Activated naive CD4-positive, alpha-beta T cell treated with anti-CD3 and anti-CD28 coated beads, Interleukin-2, amount 10 ng/mL, durations not matched to agents 7 days and 5 days (primary cell): ENCODE measurements at regions not wholly inside any gene's neighbourhood (a gene's known extent, or its start where the extent isn't known, plus 50 kb on each side); places are given as distances from the start of the nearest gene placed in this dataset.

Experiments used
- CTCF ChIA-PET: fragments of 350-600 bp; sonication (Branson Sonifier 250); formaldehyde crosslinking; loops from one replicate; lab custom pipeline; 2021; ENCODE audit warnings: antibody characterized with exemption; lab: Charles Lee
- DNase-seq: peaks from one replicate; pipeline ENCODE4 v3.0.0-alpha.2; 2020
- H3K27ac Mint-ChIP-seq: one replicate; pipeline ENCODE4 v1.8.0; 2021; ENCODE audit warnings: mild to moderate bottlenecking, moderate library complexity, mixed read lengths
- H3K27me3 Mint-ChIP-seq: one replicate; pipeline ENCODE4 v1.8.0; 2021; ENCODE audit warnings: mild to moderate bottlenecking, mixed read lengths
- H3K36me3 Mint-ChIP-seq: one replicate; pipeline ENCODE4 v1.8.0; 2021; ENCODE audit warnings: mixed read lengths
- H3K4me1 Mint-ChIP-seq: one replicate; pipeline ENCODE4 v1.8.0; 2021; ENCODE audit warnings: mixed read lengths
- H3K4me3 Mint-ChIP-seq: one replicate; pipeline ENCODE4 v1.8.0; 2021; ENCODE audit warnings: mild to moderate bottlenecking, moderate library complexity, mixed read lengths
- H3K9me3 Mint-ChIP-seq: one replicate; pipeline ENCODE4 v1.8.0; 2021; ENCODE audit warnings: mixed read lengths

GRCh38 chr11:109320595-109320994, 101.4 kb upstream of the C11orf87 start:
- no peaks in the 10 kb centered on the region for H3K27me3 Mint-ChIP-seq
- H3K4me3 Mint-ChIP-seq, result no peak overlapping the region
- CTCF ChIA-PET, result no interaction called here
- H3K36me3 Mint-ChIP-seq, result no peaks in the 10 kb centered on the region
- H3K27ac Mint-ChIP-seq, result no peak overlapping the region
- DNase-seq, result no peak
- no peaks in the 10 kb centered on the region for H3K4me1 Mint-ChIP-seq
- H3K9me3 Mint-ChIP-seq, result peaks cover 2% of the 10 kb centered on the region

DNA sequence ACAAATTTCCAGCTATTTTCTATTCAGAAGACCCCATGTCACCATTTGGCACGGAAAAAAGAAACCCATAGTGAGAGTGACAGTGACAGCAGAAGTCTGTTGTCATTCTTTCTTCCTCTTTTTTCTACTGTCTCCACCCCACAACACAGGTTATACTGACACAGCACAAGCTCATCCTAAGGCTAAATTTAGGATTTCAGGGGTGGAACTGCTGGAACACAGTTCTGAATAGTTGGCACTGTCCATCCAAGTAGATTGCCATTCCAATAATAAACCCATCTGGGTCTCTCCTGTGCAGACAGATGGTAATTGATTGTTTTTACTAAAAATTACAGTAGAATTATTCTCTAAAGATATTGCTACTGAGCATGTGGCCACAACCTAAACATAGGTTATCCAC, 95.2 kb upstream of the C11orf87 start:
- H3K4me1 Mint-ChIP-seq, result no peaks in the 10 kb centered on the region
- no peaks in the 10 kb centered on the region for H3K36me3 Mint-ChIP-seq
- H3K27me3 Mint-ChIP-seq, result no peaks in the 10 kb centered on the region
- no peak for DNase-seq
- no peak overlapping the region for H3K4me3 Mint-ChIP-seq
- peaks cover 1% of the 10 kb centered on the region for H3K9me3 Mint-ChIP-seq
- CTCF ChIA-PET, result no interaction called here
- no peak overlapping the region for H3K27ac Mint-ChIP-seq

- no peak for DNase-seq
- CTCF ChIA-PET, result no interaction called here
- Mint-ChIP-seq H3K27ac (no peak overlapping the region), H3K36me3 (no peaks in the 10 kb centered on the region), H3K4me3 (no peak overlapping the region), H3K4me1 (no peaks in the 10 kb centered on the region), H3K27me3 (no peaks in the 10 kb centered on the region), H3K9me3 (peaks cover 1% of the 10 kb centered on the region)
Measured at GRCh38 chr11:109329716-109330115, 92.3 kb upstream of the C11orf87 start.

DNA sequence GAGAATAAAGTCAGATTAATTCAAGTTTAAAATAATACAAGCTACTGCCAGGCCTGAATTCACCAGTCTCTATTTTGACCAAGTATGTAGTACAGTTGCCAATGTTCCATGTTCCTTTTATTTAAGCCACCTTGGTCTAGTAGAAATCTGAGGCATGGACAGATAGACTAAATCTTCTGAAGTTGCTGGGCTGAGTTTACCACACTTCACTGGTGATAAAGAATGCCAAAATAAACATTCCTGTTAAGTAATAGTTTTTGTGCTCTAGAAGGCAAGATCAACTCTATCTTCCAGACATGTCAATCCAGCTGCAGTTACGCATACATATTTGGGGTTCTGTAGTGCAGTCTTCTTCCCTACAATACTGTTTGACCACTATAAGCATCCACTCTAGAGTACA, 83.9 kb upstream of the C11orf87 start:
- CTCF ChIA-PET, result no interaction called here
- no peaks in the 10 kb centered on the region for H3K4me1 Mint-ChIP-seq
- no peaks in the 10 kb centered on the region for H3K27me3 Mint-ChIP-seq
- H3K36me3 Mint-ChIP-seq, result no peaks in the 10 kb centered on the region
- H3K27ac Mint-ChIP-seq, result no peak overlapping the region
- DNase-seq, result no peak
- H3K9me3 Mint-ChIP-seq, result peaks cover 2% of the 10 kb centered on the region
- H3K4me3 Mint-ChIP-seq, result no peak overlapping the region

DNA sequence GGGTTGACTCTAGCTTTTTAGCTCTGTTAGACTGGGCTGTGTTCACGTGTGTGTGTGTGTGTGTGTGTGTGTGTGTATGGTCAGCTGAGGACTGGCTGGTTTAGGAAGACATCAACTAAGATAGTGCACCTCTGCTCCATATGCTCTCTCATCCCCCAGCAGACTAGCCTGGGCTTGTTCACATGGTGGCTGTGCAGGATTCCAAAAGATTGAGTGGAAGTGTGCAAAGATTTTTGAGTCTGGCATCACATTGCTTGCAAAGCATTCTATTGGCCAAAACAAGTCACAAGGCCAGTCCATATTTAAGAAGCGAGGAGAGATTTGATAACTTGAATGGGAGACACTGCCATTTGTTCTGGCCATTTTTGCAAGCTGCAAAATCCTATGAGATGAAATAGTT, 79.7 kb upstream of the C11orf87 start:
- CTCF ChIA-PET, result no interaction called here
- H3K9me3 Mint-ChIP-seq, result no peaks in the 10 kb centered on the region
- no peak overlapping the region for H3K27ac Mint-ChIP-seq
- H3K4me1 Mint-ChIP-seq, result no peaks in the 10 kb centered on the region
- no peak overlapping the region for H3K4me3 Mint-ChIP-seq
- no peaks in the 10 kb centered on the region for H3K27me3 Mint-ChIP-seq
- H3K36me3 Mint-ChIP-seq, result no peaks in the 10 kb centered on the region
- no peak for DNase-seq

GRCh38 chr11:109343242-109343641, 78.7 kb upstream of the C11orf87 start:
- Mint-ChIP-seq H3K27ac (no peak overlapping the region), H3K27me3 (no peaks in the 10 kb centered on the region), H3K4me1 (no peaks in the 10 kb centered on the region), H3K4me3 (no peak overlapping the region), H3K36me3 (no peaks in the 10 kb centered on the region), H3K9me3 (no peaks in the 10 kb centered on the region)
- CTCF ChIA-PET, result no interaction called here
- no peak for DNase-seq

DNA sequence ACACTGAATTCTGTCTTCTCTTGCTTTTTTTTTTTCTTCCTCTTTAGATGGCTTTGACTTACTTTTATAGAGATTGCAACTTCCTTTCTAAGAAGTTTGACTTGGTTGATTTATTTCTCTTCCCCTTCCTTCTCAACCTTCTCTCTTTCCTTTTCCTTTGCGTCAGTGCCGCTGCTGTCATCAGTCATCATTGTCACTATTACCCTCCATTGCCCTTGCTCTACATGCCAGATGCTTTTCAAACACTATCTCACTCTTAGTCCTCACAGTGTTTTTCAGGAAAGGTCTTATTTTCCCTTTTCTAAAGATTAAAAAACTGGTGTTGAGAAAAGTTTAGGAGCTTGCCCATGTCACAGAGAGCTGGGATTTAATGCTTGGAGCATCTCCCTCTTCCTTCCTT, 74.7 kb upstream of the C11orf87 start:
- H3K27ac Mint-ChIP-seq, result no peak overlapping the region
- DNase-seq, result no peak
- CTCF ChIA-PET, result no interaction called here
- no peaks in the 10 kb centered on the region for H3K27me3 Mint-ChIP-seq
- H3K36me3 Mint-ChIP-seq, result no peaks in the 10 kb centered on the region
- H3K4me1 Mint-ChIP-seq, result no peaks in the 10 kb centered on the region
- H3K4me3 Mint-ChIP-seq, result no peak overlapping the region
- no peaks in the 10 kb centered on the region for H3K9me3 Mint-ChIP-seq

- no peak overlapping the region for H3K27ac Mint-ChIP-seq
Measured at GRCh38 chr11:109349276-109350080, 72.5 kb upstream of the C11orf87 start.

DNA sequence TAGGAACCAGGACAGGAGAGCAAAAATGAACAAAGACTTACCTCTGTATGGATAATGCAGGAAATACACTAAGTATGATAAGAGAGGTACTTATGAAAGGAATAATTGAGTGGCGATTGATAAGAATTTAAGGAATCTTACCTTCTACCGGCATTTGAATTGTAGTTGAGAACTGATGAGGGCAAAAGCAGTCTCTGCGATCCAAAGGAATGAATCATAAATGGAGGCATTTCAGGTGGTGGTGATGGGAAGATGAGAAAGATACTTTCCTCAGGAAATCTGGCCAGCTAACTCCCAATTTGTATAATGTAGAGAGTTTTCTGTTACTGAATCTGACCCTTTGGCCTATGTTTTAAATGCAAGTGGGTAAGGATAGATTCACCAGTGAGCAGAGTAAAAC, 71.9 kb upstream of the C11orf87 start:
- CTCF ChIA-PET, result no interaction called here
- no peaks in the 10 kb centered on the region for H3K4me1 Mint-ChIP-seq

More at GRCh38 chr11:109349276-109350080, 72.5 kb upstream of the C11orf87 start:
- Mint-ChIP-seq H3K9me3 (no peaks in the 10 kb centered on the region), H3K27me3 (no peaks in the 10 kb centered on the region), H3K4me1 (no peaks in the 10 kb centered on the region), H3K36me3 (no peaks in the 10 kb centered on the region), H3K4me3 (no peak overlapping the region)
- DNase-seq, result no peak
- CTCF ChIA-PET, result no interaction called here

DNA sequence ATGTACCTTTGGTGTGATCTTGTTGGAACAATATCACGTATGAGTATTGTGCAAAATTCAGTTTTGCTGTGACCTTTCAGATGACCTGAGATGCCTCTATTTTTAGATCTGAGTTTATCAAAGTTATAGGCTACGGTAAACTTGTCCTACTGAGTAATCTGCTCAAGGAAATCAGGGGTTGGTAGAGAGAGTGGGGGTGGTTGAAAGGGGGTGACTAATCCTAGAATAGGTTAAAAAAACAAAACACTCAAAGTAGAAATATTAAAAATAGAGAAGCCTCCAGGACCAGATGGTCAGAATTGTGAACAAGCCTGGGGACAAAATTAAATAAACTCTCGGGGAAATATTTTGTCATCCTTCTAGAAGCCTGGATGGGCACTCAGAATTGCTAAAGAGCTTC, 59.9 kb upstream of the C11orf87 start:
- no peaks in the 10 kb centered on the region for H3K4me1 Mint-ChIP-seq
- CTCF ChIA-PET, result no interaction called here
- DNase-seq, result no peak

More for the DNA sequence above, 71.9 kb upstream of the C11orf87 start:
- Mint-ChIP-seq H3K9me3 (no peaks in the 10 kb centered on the region), H3K36me3 (no peaks in the 10 kb centered on the region), H3K27ac (no peak overlapping the region), H3K4me3 (no peak overlapping the region), H3K27me3 (no peaks in the 10 kb centered on the region)
- DNase-seq, result no peak

DNA sequence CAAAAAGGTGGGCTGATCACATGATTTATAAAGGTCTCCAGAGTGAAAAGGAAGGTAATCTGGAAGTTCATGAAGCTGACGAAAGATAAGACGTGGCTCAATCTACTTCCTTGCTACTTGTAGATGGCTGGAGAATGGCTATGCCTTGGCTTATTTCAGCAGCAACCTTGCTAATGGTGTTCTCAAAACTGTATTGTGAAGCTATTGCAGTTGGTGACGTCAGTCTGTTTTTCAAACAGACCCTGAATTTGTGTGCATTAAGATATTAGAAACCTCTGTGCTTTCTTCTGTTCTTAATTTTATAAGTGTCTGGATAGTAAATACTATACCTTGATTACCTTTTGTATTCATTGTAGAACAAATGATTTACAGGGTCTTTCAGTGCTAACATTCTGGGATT, 58.3 kb upstream of the C11orf87 start:
- Mint-ChIP-seq H3K4me1 (no peaks in the 10 kb centered on the region), H3K27ac (no peak overlapping the region), H3K27me3 (no peaks in the 10 kb centered on the region), H3K9me3 (peaks cover 1% of the 10 kb centered on the region), H3K4me3 (no peak overlapping the region), H3K36me3 (no peaks in the 10 kb centered on the region)
- CTCF ChIA-PET, result no interaction called here
- no peak for DNase-seq

More for the DNA sequence above, 59.9 kb upstream of the C11orf87 start:
- Mint-ChIP-seq H3K9me3 (peaks cover 1% of the 10 kb centered on the region), H3K4me3 (no peak overlapping the region), H3K27ac (no peak overlapping the region), H3K36me3 (no peaks in the 10 kb centered on the region), H3K27me3 (no peaks in the 10 kb centered on the region)

DNA sequence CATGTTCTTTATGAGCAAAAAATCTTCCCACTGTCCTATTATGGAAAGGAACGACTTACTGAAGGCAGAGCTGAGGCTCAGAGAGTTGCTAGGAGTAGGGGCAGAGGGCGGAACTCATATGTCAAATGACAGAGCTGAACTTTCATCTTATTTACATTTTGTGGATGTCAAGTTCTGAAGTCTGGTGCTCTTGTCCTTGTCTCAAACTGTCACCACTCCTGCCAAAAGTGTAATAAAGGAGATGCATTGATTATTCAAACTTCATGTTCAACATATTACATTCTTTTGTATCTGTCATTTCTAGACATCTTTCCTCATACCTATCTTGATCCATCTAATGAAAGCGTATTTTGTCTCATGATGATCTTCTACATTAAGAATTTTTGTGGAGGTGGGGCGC, 57.1 kb upstream of the C11orf87 start:
- H3K36me3 Mint-ChIP-seq, result no peaks in the 10 kb centered on the region
- no peaks in the 10 kb centered on the region for H3K27me3 Mint-ChIP-seq
- DNase-seq, result no peak
- CTCF ChIA-PET, result no interaction called here
- H3K9me3 Mint-ChIP-seq, result peaks cover 1% of the 10 kb centered on the region
- no peaks in the 10 kb centered on the region for H3K4me1 Mint-ChIP-seq
- no peak overlapping the region for H3K27ac Mint-ChIP-seq
- no peak overlapping the region for H3K4me3 Mint-ChIP-seq

- CTCF ChIA-PET, result no interaction called here
- no peak for DNase-seq
- peaks cover 2% of the 10 kb centered on the region for H3K9me3 Mint-ChIP-seq
- H3K27me3 Mint-ChIP-seq, result no peaks in the 10 kb centered on the region
- no peaks in the 10 kb centered on the region for H3K36me3 Mint-ChIP-seq
- H3K4me1 Mint-ChIP-seq, result no peaks in the 10 kb centered on the region
- no peak overlapping the region for H3K27ac Mint-ChIP-seq
- no peak overlapping the region for H3K4me3 Mint-ChIP-seq
Measured at GRCh38 chr11:109371444-109372176, 50.4 kb upstream of the C11orf87 start.
